HG03039 (cell line): ENCODE measurements at regions not wholly inside any gene's neighbourhood (a gene's known extent, or its start where the extent isn't known, plus 50 kb on each side); places are given as distances from the start of the nearest gene placed in this dataset.
"Not testable (repeated sequence)": the region's sequence is repeated elsewhere in the genome, so short reads cannot be mapped to it uniquely, and the experiment has no call there.

Source experiments
- ATAC-seq: cut with Tn5 transposase; IDR thresholded peaks from one replicate; pipeline ENCODE4 v1.9.1; 2021; ENCODE audit warnings: mild to moderate bottlenecking, moderate library complexity; ENCODE audit not compliant: unreplicated experiment

- ATAC-seq = not testable (repeated sequence)
These were observed 178.7 kb downstream of the NPIPA8 start for GRCh38 chr16:18157854-18158253.

GRCh38 chr16:18152832-18153231 lies 183.7 kb downstream of the NPIPA8 start:
- not testable (repeated sequence) for ATAC-seq

- not testable (repeated sequence) for ATAC-seq
These were observed 188.4 kb downstream of the NPIPA8 start for GRCh38 chr16:18148132-18148531.

GRCh38 chr16:18146601-18147142 lies 189.9 kb downstream of the NPIPA8 start:
- ATAC-seq = not testable (repeated sequence)

- ATAC-seq = not testable (repeated sequence)
These were observed 194.5 kb downstream of the NPIPA8 start for GRCh38 chr16:18142066-18142465.

- not testable (repeated sequence) for ATAC-seq
These were observed 200.2 kb downstream of the NPIPA8 start for GRCh38 chr16:18136288-18136687.

- not testable (repeated sequence) for ATAC-seq
These were observed 201.5 kb downstream of the NPIPA8 start for GRCh38 chr16:18135024-18135423.

GRCh38 chr16:18131587-18131986 lies 204.9 kb downstream of the NPIPA8 start:
- not testable (repeated sequence) for ATAC-seq

- not testable (repeated sequence) for ATAC-seq
These were observed 205.9 kb downstream of the NPIPA8 start for GRCh38 chr16:18130478-18131120.

- not testable (repeated sequence) for ATAC-seq
These were observed 209.5 kb downstream of the NPIPA8 start for GRCh38 chr16:18127033-18127432.

- not testable (repeated sequence) for ATAC-seq
These were observed 217.4 kb downstream of the NPIPA8 start for GRCh38 chr16:18119092-18119491.

GRCh38 chr16:18118684-18119083 lies 217.9 kb downstream of the NPIPA8 start:
- not testable (repeated sequence) for ATAC-seq

- ATAC-seq = not testable (repeated sequence)
These were observed 218.5 kb downstream of the NPIPA8 start for GRCh38 chr16:18118071-18118470.

GRCh38 chr16:18104412-18104811 lies 232.1 kb downstream of the NPIPA8 start:
- not testable (repeated sequence) for ATAC-seq

GRCh38 chr16:18101077-18101476 lies 235.5 kb downstream of the NPIPA8 start:
- not testable (repeated sequence) for ATAC-seq

- not testable (repeated sequence) for ATAC-seq
These were observed 243.9 kb downstream of the NPIPA8 start for GRCh38 chr16:18092605-18093004.

- ATAC-seq = not testable (repeated sequence)
These were observed 255.7 kb downstream of the NPIPA8 start for GRCh38 chr16:18080658-18081363.

- ATAC-seq = not testable (repeated sequence)
These were observed 258.6 kb downstream of the NPIPA8 start for GRCh38 chr16:18077910-18078309.

GRCh38 chr16:18072161-18072560 lies 264.4 kb downstream of the NPIPA8 start:
- no peak for ATAC-seq

- no peak for ATAC-seq
These were observed 266.9 kb downstream of the NPIPA8 start for GRCh38 chr16:18069683-18070082.

GRCh38 chr16:18068477-18068876 lies 268.1 kb downstream of the NPIPA8 start:
- no peak for ATAC-seq

- ATAC-seq = no peak
These were observed 273.8 kb downstream of the NPIPA8 start for GRCh38 chr16:18062713-18063112.
